ENCODE measurements at regions not wholly inside any gene's neighbourhood (a gene's known extent, or its start where the extent isn't known, plus 50 kb on each side); places are given as distances from the start of the nearest gene placed in this dataset.
"Not testable (repeated sequence)": the region's sequence is repeated elsewhere in the genome, so short reads cannot be mapped to it uniquely, and the experiment has no call there.

GRCh38 chr10:3964516-3964915 is 179.5 kb upstream of the KLF6 start:
- DNase-seq: no peak

GRCh38 chr10:3963191-3963673 is 178.2 kb upstream of the KLF6 start:
- no peak for DNase-seq

- DNase-seq: no peak
Measured at GRCh38 chr10:3961082-3961481, 176.1 kb upstream of the KLF6 start.

- DNase-seq: no peak
Measured at GRCh38 chr10:3960496-3960895, 175.5 kb upstream of the KLF6 start.

- no peak for DNase-seq
Measured at GRCh38 chr10:3959370-3960325, 174.6 kb upstream of the KLF6 start.

GRCh38 chr10:3958472-3958996 is 173.5 kb upstream of the KLF6 start:
- DNase-seq: no peak

- no peak for DNase-seq
Measured at GRCh38 chr10:3955955-3956617, 171.1 kb upstream of the KLF6 start.

- DNase-seq: no peak
Measured at GRCh38 chr10:3955493-3955892, 170.5 kb upstream of the KLF6 start.

GRCh38 chr10:3954615-3955014 is 169.6 kb upstream of the KLF6 start:
- DNase-seq: no peak

- not testable (repeated sequence) for DNase-seq
Measured at GRCh38 chr10:3954007-3954406, 169.0 kb upstream of the KLF6 start.

GRCh38 chr10:3951993-3952392 is 167.0 kb upstream of the KLF6 start:
- DNase-seq: no peak

- DNase-seq: no peak
Measured at GRCh38 chr10:3950676-3951275, 165.8 kb upstream of the KLF6 start.

- no peak for DNase-seq
Measured at GRCh38 chr10:3949711-3950110, 164.7 kb upstream of the KLF6 start.

- peak; percentile 68 to 70 for DNase-seq
Measured at GRCh38 chr10:3948843-3949242, 163.8 kb upstream of the KLF6 start.

- DNase-seq: no peak
Measured at GRCh38 chr10:3946234-3947229, 161.5 kb upstream of the KLF6 start.

GRCh38 chr10:3945026-3945425 is 160.0 kb upstream of the KLF6 start:
- no peak for DNase-seq

- no peak for DNase-seq
Measured at GRCh38 chr10:3944591-3944990, 159.6 kb upstream of the KLF6 start.

GRCh38 chr10:3943695-3944257 is 158.8 kb upstream of the KLF6 start:
- no peak for DNase-seq

GRCh38 chr10:3942937-3943489 is 158.0 kb upstream of the KLF6 start:
- no peak for DNase-seq

GRCh38 chr10:3941676-3942075 is 156.7 kb upstream of the KLF6 start:
- DNase-seq: no peak

- no peak for DNase-seq
Measured at GRCh38 chr10:3936422-3937040, 151.5 kb upstream of the KLF6 start.
